HG03442 (cell line): ENCODE measurements at regions not wholly inside any gene's neighbourhood (a gene's known extent, or its start where the extent isn't known, plus 50 kb on each side); places are given as distances from the start of the nearest gene placed in this dataset.

Experiments
- ATAC-seq: cut with Tn5 transposase; IDR thresholded peaks from one replicate; pipeline ENCODE4 v1.9.1; 2021; ENCODE audit warnings: mild to moderate bottlenecking, moderate library complexity; ENCODE audit not compliant: unreplicated experiment

- no peak for ATAC-seq
Measured at GRCh38 chr4:167645358-167645757, 411.1 kb upstream of the SPOCK3 start.

- no peak for ATAC-seq
Measured at GRCh38 chr4:167652267-167652666, 418.0 kb upstream of the SPOCK3 start.

GRCh38 chr4:167688660-167689142 is 403.6 kb upstream of the ANXA10 start:
- ATAC-seq, result no peak

- no peak for ATAC-seq
Measured at GRCh38 chr4:167702391-167702790, 389.9 kb upstream of the ANXA10 start.

- no peak for ATAC-seq
Measured at GRCh38 chr4:167711517-167711916, 380.8 kb upstream of the ANXA10 start.

- ATAC-seq, result no peak
Measured at GRCh38 chr4:167713756-167714155, 378.6 kb upstream of the ANXA10 start.

- no peak for ATAC-seq
Measured at GRCh38 chr4:167715176-167715575, 377.2 kb upstream of the ANXA10 start.

GRCh38 chr4:167717495-167717894 is 374.8 kb upstream of the ANXA10 start:
- no peak for ATAC-seq

- ATAC-seq, result no peak
Measured at GRCh38 chr4:167721617-167722486, 370.5 kb upstream of the ANXA10 start.

GRCh38 chr4:167722487-167722808 is 369.9 kb upstream of the ANXA10 start:
- no peak for ATAC-seq

GRCh38 chr4:167724941-167725340 is 367.4 kb upstream of the ANXA10 start:
- ATAC-seq, result no peak

GRCh38 chr4:167730769-167731168 is 361.6 kb upstream of the ANXA10 start:
- ATAC-seq, result no peak

- no peak for ATAC-seq
Measured at GRCh38 chr4:167745024-167745687, 347.2 kb upstream of the ANXA10 start.

GRCh38 chr4:167767281-167767680 is 325.1 kb upstream of the ANXA10 start:
- no peak for ATAC-seq

GRCh38 chr4:167774646-167775045 is 317.7 kb upstream of the ANXA10 start:
- ATAC-seq, result no peak

- no peak for ATAC-seq
Measured at GRCh38 chr4:167775375-167775774, 317.0 kb upstream of the ANXA10 start.

- no peak for ATAC-seq
Measured at GRCh38 chr4:167779280-167779679, 313.1 kb upstream of the ANXA10 start.

GRCh38 chr4:167779864-167780263 is 312.5 kb upstream of the ANXA10 start:
- no peak for ATAC-seq

GRCh38 chr4:167784826-167785225 is 307.5 kb upstream of the ANXA10 start:
- ATAC-seq, result no peak

GRCh38 chr4:167785523-167785922 is 306.8 kb upstream of the ANXA10 start:
- no peak for ATAC-seq

- no peak for ATAC-seq
Measured at GRCh38 chr4:167786504-167786903, 305.8 kb upstream of the ANXA10 start.

- ATAC-seq, result no peak
Measured at GRCh38 chr4:167787231-167787630, 305.1 kb upstream of the ANXA10 start.
